ENCODE measurements at regions not wholly inside any gene's neighbourhood (a gene's known extent, or its start where the extent isn't known, plus 50 kb on each side); places are given as distances from the start of the nearest gene placed in this dataset.

DNA sequence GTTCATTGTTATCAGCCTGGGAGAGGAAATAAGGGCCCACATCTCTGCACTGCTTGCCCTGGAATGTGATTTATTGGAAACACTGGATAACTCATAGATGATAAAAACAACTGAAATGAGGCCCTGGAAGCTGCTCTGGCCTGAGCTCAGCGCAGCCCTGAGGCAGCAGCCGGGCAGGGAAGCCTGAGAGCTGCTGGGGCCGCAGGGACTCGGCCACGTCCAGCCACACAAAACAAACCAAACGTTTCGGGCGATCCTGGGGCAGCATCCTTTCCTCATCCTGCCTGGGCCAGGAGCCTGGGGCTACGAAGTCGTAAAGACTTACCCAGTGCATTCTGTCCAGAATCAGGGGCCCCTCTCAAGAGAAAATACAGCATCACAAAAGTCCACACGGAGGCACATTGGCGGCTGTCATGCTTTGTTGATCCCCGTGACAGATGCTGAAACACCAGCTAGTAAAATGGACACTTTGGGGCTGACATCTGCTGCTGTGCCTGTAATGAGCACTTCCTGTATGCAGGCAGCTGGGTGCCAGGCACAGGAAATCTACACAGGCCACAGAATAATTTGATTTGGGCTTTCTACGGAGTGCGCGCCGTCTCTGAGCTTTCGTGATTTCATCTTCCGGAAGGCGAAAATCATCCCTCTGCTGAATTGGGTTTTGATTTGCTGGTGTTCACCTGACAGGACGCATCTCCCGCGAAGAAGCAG lies 250.6 kb downstream of the EIPR1 start:
- Mint-ChIP-seq H3K9me3 (no peaks in the 10 kb centered on the region), H3K36me3 (ENCODE audit: low read depth) (no peaks in the 10 kb centered on the region), H3K4me3 (no peak overlapping the region), H3K27ac (no peak overlapping the region), H3K4me1 (no peaks in the 10 kb centered on the region), H3K27me3 (ENCODE audit: insufficient read depth) (peaks cover 1% of the 10 kb centered on the region)
- peak overlapping the region; percentile 44 for H3K27ac ChIP-seq (ENCODE audit: low read depth, low read length)
- no peaks in the 10 kb centered on the region for H3K9me3 ChIP-seq (ENCODE audit: control insufficient read depth, low read length)
- TF ChIP-seq, protein P1, sequence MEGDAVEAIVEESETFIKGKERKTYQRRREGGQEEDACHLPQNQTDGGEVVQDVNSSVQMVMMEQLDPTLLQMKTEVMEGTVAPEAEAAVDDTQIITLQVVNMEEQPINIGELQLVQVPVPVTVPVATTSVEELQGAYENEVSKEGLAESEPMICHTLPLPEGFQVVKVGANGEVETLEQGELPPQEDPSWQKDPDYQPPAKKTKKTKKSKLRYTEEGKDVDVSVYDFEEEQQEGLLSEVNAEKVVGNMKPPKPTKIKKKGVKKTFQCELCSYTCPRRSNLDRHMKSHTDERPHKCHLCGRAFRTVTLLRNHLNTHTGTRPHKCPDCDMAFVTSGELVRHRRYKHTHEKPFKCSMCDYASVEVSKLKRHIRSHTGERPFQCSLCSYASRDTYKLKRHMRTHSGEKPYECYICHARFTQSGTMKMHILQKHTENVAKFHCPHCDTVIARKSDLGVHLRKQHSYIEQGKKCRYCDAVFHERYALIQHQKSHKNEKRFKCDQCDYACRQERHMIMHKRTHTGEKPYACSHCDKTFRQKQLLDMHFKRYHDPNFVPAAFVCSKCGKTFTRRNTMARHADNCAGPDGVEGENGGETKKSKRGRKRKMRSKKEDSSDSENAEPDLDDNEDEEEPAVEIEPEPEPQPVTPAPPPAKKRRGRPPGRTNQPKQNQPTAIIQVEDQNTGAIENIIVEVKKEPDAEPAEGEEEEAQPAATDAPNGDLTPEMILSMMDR (conservative IDR thresholded peaks at IDR 0.05), result no peak
- H3K9ac ChIP-seq (ENCODE audit: extremely low read depth, low read length, poor library complexity, severe bottlenecking), result no peak overlapping the region
- H3K4me1 ChIP-seq (ENCODE audit: control insufficient read depth, insufficient read depth, low read length), result no peaks in the 10 kb centered on the region
- DNase-seq, result peak; percentile 41
- no peaks in the 10 kb centered on the region for H3K27me3 ChIP-seq (ENCODE audit: control insufficient read depth, insufficient read depth, low read length, poor library complexity, severe bottlenecking)
- 93 to 94% methylated on average over 19 to 23 of the region's 23 CpGs for WGBS, 2 experiments (ENCODE audit: insufficient coverage in 1 of 2, insufficient read length in 1 of 2)
- no peak overlapping the region for H3K4me3 ChIP-seq (ENCODE audit: low read length)
- no peaks in the 10 kb centered on the region for H3K36me3 ChIP-seq (ENCODE audit: control insufficient read depth, insufficient read depth, low read length)

DNA sequence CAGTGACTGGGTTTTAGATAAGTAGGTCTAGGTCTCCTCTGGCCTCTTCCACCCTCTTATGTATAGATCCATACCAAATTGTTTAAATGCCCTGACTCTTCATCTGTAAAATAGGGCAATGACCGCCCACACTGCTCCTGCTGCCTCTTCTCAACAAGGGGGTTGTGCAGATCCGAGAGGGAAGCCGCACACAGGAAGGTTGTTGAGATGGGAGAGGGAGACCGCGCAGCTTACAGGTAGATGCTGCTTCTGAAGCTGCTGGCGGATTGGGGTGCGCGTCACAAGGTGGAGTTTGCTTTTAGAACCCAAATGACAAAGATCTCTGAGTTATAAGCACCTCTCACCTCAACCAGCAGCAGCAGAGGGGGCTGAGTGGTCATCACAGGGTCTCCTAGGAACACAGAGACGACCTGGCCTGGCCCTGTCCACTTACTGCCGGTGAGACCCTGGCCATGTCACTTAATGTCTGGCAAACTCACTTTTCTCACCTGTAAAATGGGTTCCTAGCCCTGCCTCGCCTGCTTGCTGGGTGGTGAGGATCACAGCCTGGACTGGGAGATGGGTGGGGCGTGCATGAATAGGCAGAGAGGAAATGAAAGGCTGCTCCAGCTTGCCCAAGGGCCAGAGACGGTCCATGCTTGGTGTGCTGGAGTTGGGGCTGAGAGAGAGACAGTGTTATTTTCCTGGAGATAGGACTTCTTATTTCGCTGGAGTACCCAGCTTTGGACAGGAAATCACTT lies 251.3 kb downstream of the EIPR1 start:
- H3K27ac Mint-ChIP-seq, result no peak overlapping the region
- DNase-seq, result no peak
- no peaks in the 10 kb centered on the region for H3K4me1 ChIP-seq (ENCODE audit: control insufficient read depth, insufficient read depth, low read length)
- peaks cover 1% of the 10 kb centered on the region for H3K27me3 Mint-ChIP-seq (ENCODE audit: insufficient read depth)
- no peaks in the 10 kb centered on the region for H3K36me3 Mint-ChIP-seq (ENCODE audit: low read depth)
- WGBS, 2 experiments (ENCODE audit: insufficient coverage in 1 of 2, insufficient read length in 1 of 2), result 90 to 95% methylated on average over 5 to 14 of the region's 14 CpGs
- no peaks in the 10 kb centered on the region for H3K27me3 ChIP-seq (ENCODE audit: control insufficient read depth, insufficient read depth, low read length, poor library complexity, severe bottlenecking)
- TF ChIP-seq, protein P1 (conservative IDR thresholded peaks at IDR 0.05), result no peak
- H3K4me1 Mint-ChIP-seq, result no peaks in the 10 kb centered on the region
- no peaks in the 10 kb centered on the region for H3K9me3 ChIP-seq (ENCODE audit: control insufficient read depth, low read length)
- no peaks in the 10 kb centered on the region for H3K36me3 ChIP-seq (ENCODE audit: control insufficient read depth, insufficient read depth, low read length)
- no peak overlapping the region for H3K9ac ChIP-seq (ENCODE audit: extremely low read depth, low read length, poor library complexity, severe bottlenecking)
- H3K4me3 ChIP-seq (ENCODE audit: low read length), result no peak overlapping the region
- peaks cover 2% of the 10 kb centered on the region for H3K9me3 Mint-ChIP-seq
- H3K27ac ChIP-seq (ENCODE audit: low read depth, low read length), result no peak overlapping the region
- no peak overlapping the region for H3K4me3 Mint-ChIP-seq

DNA sequence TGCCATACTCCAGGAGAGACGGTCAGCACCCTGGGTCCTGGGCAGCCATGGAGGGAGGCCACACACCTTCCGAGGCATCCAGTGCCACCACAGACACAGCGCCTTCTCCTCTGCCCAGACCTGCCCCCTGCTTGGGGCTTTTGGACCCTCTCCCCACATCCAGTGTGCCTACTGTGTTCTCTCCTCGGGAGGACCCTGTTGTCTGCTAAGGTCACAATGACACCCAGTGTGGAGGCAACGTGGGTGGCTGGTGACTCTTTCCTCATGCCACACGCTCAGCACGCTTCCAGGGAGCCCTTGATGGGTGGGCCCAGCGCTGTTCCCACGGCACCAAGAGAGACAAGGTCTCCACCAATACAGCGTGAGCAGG lies 251.9 kb downstream of the EIPR1 start:
- Histone ChIP-seq H3K9me3 (ENCODE audit: control insufficient read depth, low read length) (no peaks in the 10 kb centered on the region), H3K27ac (ENCODE audit: low read depth, low read length) (no peak overlapping the region), H3K4me1 (ENCODE audit: control insufficient read depth, insufficient read depth, low read length) (no peaks in the 10 kb centered on the region), H3K4me3 (ENCODE audit: low read length) (no peak overlapping the region), H3K27me3 (ENCODE audit: control insufficient read depth, insufficient read depth, low read length, poor library complexity, severe bottlenecking) (no peaks in the 10 kb centered on the region), H3K9ac (ENCODE audit: extremely low read depth, low read length, poor library complexity, severe bottlenecking) (no peak overlapping the region), H3K36me3 (ENCODE audit: control insufficient read depth, insufficient read depth, low read length) (no peaks in the 10 kb centered on the region)
- Mint-ChIP-seq H3K27ac (no peak overlapping the region), H3K9me3 (peaks cover 2% of the 10 kb centered on the region), H3K36me3 (ENCODE audit: low read depth) (no peaks in the 10 kb centered on the region), H3K4me3 (no peak overlapping the region), H3K4me1 (no peaks in the 10 kb centered on the region), H3K27me3 (ENCODE audit: insufficient read depth) (peaks cover 1% of the 10 kb centered on the region)
- 93 to 100% methylated on average over 1 to 10 of the region's 10 CpGs for WGBS, 2 experiments (ENCODE audit: insufficient coverage in 1 of 2, insufficient read length in 1 of 2)
- TF ChIP-seq, protein P1 (conservative IDR thresholded peaks at IDR 0.05), result no peak
- DNase-seq, result no peak
